SU-DHL-6 (cell line): ENCODE measurements at regions not wholly inside any gene's neighbourhood (a gene's known extent, or its start where the extent isn't known, plus 50 kb on each side); places are given as distances from the start of the nearest gene placed in this dataset.
"Not testable (repeated sequence)": the region's sequence is repeated elsewhere in the genome, so short reads cannot be mapped to it uniquely, and the experiment has no call there.

Experiments
- H2AFZ ChIP-seq: fragments of 200-600 bp; sonication (generic); 2 replicates; pipeline ENCODE4 v1.6.1; 2014; ENCODE audit warnings: low read depth, mild to moderate bottlenecking, moderate library complexity, mixed read lengths, antibody characterized with exemption, low read length; ENCODE audit not compliant: severe bottlenecking
- H3F3A ChIP-seq: fragments of 200-600 bp; shearing (Covaris generic); 2 replicates; pipeline ENCODE4 v1.6.0; 2016; ENCODE audit warnings: antibody characterized with exemption, mild to moderate bottlenecking; ENCODE audit not compliant: insufficient read depth
- H3K27ac ChIP-seq: fragments of 200-600 bp; sonication (generic); 2 replicates; pipeline ENCODE4 v1.5.1; 2016; ENCODE audit warnings: low read depth, mild to moderate bottlenecking, low read length, moderate library complexity, mixed read lengths
- H3K27me3 ChIP-seq: fragments of 200-600 bp; sonication (generic), shearing (Covaris generic); 2 replicates; pipeline ENCODE4 v1.6.0; 2014; ENCODE audit warnings: mild to moderate bottlenecking, low read length
- H3K36me3 ChIP-seq: fragments of 200-600 bp; sonication (generic); 2 replicates; pipeline ENCODE4 v1.6.1; 2014; ENCODE audit warnings: mild to moderate bottlenecking, low read length, mixed read lengths
- H3K4me2 ChIP-seq: fragments of 300-600, 200-600 bp; shearing (Covaris generic), sonication (generic); 2 replicates; pipeline ENCODE4 v1.6.0; 2014; ENCODE audit warnings: low read length, low read depth, mild to moderate bottlenecking; ENCODE audit not compliant: poor library complexity, severe bottlenecking
- H3K4me3 ChIP-seq: fragments of 200-600 bp; sonication (generic); 2 replicates; pipeline ENCODE4 v1.5.1; 2014; ENCODE audit warnings: antibody characterized with exemption, low read length, mild to moderate bottlenecking, mixed read lengths; ENCODE audit not compliant: insufficient read depth, poor library complexity, severe bottlenecking
- H3K79me2 ChIP-seq: fragments of 200-600 bp; sonication (generic); 2 replicates; pipeline ENCODE4 v1.6.1; 2014; ENCODE audit warnings: mild to moderate bottlenecking, low read length, moderate library complexity; ENCODE audit not compliant: insufficient read depth
- H3K9ac ChIP-seq: fragments of 200-600 bp; sonication (generic); 2 replicates; pipeline ENCODE4 v1.7.0; 2014; ENCODE audit warnings: mild to moderate bottlenecking, low read length
- H3K9me2 ChIP-seq: fragments of 200-600 bp; sonication (generic); replicated peaks from 2 replicates; pipeline ENCODE4 v1.6.1; 2014; ENCODE audit warnings: low read length; ENCODE audit not compliant: insufficient read depth
- H3K9me3 ChIP-seq: fragments of 200-600 bp; sonication (generic); 2 replicates; pipeline ENCODE4 v1.6.1; 2014; ENCODE audit warnings: low read length, mixed read lengths; ENCODE audit not compliant: insufficient read depth
- H4K20me1 ChIP-seq: fragments of 200-600 bp; sonication (generic); 2 replicates; pipeline ENCODE4 v1.6.1; 2014; ENCODE audit warnings: low read depth, mild to moderate bottlenecking, antibody characterized with exemption, low read length, moderate library complexity, mixed read lengths
- CTCF ChIP-seq: fragments of 200-600 bp; sonication (generic); IDR thresholded peaks from one replicate; pipeline ENCODE4 v1.5.1; 2017; ENCODE audit warnings: antibody characterized with exemption, mild to moderate bottlenecking, low read length, moderate library complexity; ENCODE audit not compliant: insufficient read depth, poor library complexity, severe bottlenecking
- EZH2phosphoT487 ChIP-seq: fragments of 200-600 bp; sonication (generic), shearing (Covaris generic); conservative IDR thresholded peaks from 2 replicates; pipeline ENCODE4 v1.6.1; 2018; ENCODE audit warnings: mild to moderate bottlenecking, antibody characterized with exemption, low read length, moderate library complexity, mixed read lengths

GRCh38 chrX:65194547-65194946 is 218.3 kb upstream of the ZC4H2 start:
- Histone ChIP-seq H3K27me3 (no peaks in the 10 kb centered on the region), H3K9me2 (no peaks in the 10 kb centered on the region), H3K36me3 (no peaks in the 10 kb centered on the region), H2AFZ (no peak overlapping the region), H4K20me1 (no peaks in the 10 kb centered on the region), H3F3A (no peaks in the 10 kb centered on the region), H3K9ac (no peak overlapping the region), H3K9me3 (no peaks in the 10 kb centered on the region), H3K27ac (no peak overlapping the region), H3K4me3 (no peak overlapping the region), H3K4me2 (no peak overlapping the region), H3K79me2 (no peaks in the 10 kb centered on the region)
- TF ChIP-seq CTCF (no peak), EZH2phosphoT487 (no peak)

GRCh38 chrX:65163325-65163724 is 187.1 kb upstream of the ZC4H2 start:
- not testable (repeated sequence) for H3K4me3 ChIP-seq, H3K79me2 ChIP-seq, H3K9ac ChIP-seq, H3K27me3 ChIP-seq, H3F3A ChIP-seq, H3K27ac ChIP-seq, H3K4me2 ChIP-seq, H3K9me2 ChIP-seq, H4K20me1 ChIP-seq, H2AFZ ChIP-seq, H3K9me3 ChIP-seq, H3K36me3 ChIP-seq

- Histone ChIP-seq H3F3A (no peaks in the 10 kb centered on the region), H3K4me3 (no peak overlapping the region), H3K27ac (no peak overlapping the region), H3K9ac (no peak overlapping the region), H3K27me3 (no peaks in the 10 kb centered on the region), H3K79me2 (no peaks in the 10 kb centered on the region), H2AFZ (no peak overlapping the region), H3K36me3 (no peaks in the 10 kb centered on the region), H4K20me1 (no peaks in the 10 kb centered on the region), H3K9me2 (no peaks in the 10 kb centered on the region), H3K4me2 (no peak overlapping the region), H3K9me3 (no peaks in the 10 kb centered on the region)
- no peak for TF ChIP-seq EZH2phosphoT487
- TF ChIP-seq CTCF, result no peak
Measured at GRCh38 chrX:65148232-65148631, 172.0 kb upstream of the ZC4H2 start.

DNA sequence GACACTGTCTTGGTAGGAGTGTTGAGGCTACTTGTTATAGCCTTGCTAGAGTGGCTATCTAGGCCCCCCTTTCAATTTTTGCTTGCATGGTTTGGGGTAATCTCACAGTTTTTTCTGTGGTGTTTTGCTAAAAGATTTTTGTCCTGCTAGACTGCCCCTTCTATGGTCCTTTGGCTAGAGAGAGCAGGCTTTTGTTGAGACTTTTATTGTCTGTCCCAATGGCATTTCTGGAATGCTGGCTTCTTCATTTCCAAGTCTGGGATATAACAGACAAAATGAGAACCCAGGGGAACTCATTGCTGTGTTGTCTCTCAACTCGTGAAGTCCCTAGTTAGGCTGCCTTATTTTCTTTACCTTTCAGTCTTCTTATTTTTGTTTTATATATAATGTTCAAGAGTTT is 160.2 kb upstream of the ZC4H2 start:
- TF ChIP-seq CTCF, result no peak
- no peak for TF ChIP-seq EZH2phosphoT487
- no peaks in the 10 kb centered on the region for H3F3A ChIP-seq
- no peaks in the 10 kb centered on the region for H3K36me3 ChIP-seq
- H4K20me1 ChIP-seq, result no peaks in the 10 kb centered on the region
- H3K9me2 ChIP-seq, result no peaks in the 10 kb centered on the region
- H3K27ac ChIP-seq, result no peak overlapping the region
- no peak overlapping the region for H2AFZ ChIP-seq
- no peaks in the 10 kb centered on the region for H3K79me2 ChIP-seq
- no peaks in the 10 kb centered on the region for H3K9me3 ChIP-seq
- no peak overlapping the region for H3K9ac ChIP-seq
- H3K4me3 ChIP-seq, result no peak overlapping the region
- H3K4me2 ChIP-seq, result no peak overlapping the region
- H3K27me3 ChIP-seq, result no peaks in the 10 kb centered on the region
